HL-60 (cell line): ENCODE measurements at regions not wholly inside any gene's neighbourhood (a gene's known extent, or its start where the extent isn't known, plus 50 kb on each side); places are given as distances from the start of the nearest gene placed in this dataset.

Experiments used
- DNase-seq, 2 experiments: peaks; one replicate each; pipeline ENCODE4 v3.0.0-alpha.2; 2010 to 2020; ENCODE audit warnings: low read depth in 1 of 2, low spot score in 1 of 2
- H3K27ac ChIP-seq: fragments of 250-450 bp; sonication (Bioruptor Pico); replicated peaks from 2 replicates; pipeline ENCODE4 v1.5.1; 2020; ENCODE audit warnings: mild to moderate bottlenecking, moderate library complexity
- H3K27me3 ChIP-seq: fragments of 250-450 bp; sonication (Bioruptor Pico); 2 replicates; pipeline ENCODE4 v1.5.1; 2021; ENCODE audit warnings: mild to moderate bottlenecking, moderate library complexity; ENCODE audit not compliant: insufficient read depth, poor library complexity, severe bottlenecking
- H3K4me3 ChIP-seq: replicated peaks from 2 replicates; pipeline ENCODE4 v1.5.1; 2011; ENCODE audit warnings: mild to moderate bottlenecking, control low read depth, low read length; ENCODE audit not compliant: insufficient read depth
- CTCF ChIP-seq: IDR thresholded peaks from one replicate; pipeline ENCODE4 v1.5.1; 2011; ENCODE audit warnings: low read length, control low read depth, inconsistent platforms; ENCODE audit not compliant: insufficient read depth
- GABPA ChIP-seq: IDR thresholded peaks from 2 replicates; pipeline ENCODE4 v1.6.1; 2012; ENCODE audit warnings: low read depth
- POLR2AphosphoS5 ChIP-seq: IDR thresholded peaks from 2 replicates; pipeline ENCODE4 v1.6.1; 2012; ENCODE audit warnings: low read depth
- SPI1 ChIP-seq: IDR thresholded peaks from 2 replicates; pipeline ENCODE4 v1.6.1; 2012; ENCODE audit warnings: low read depth, mild to moderate bottlenecking, borderline replicate concordance
- TF ChIP-seq, protein P1 (sequence below): IDR thresholded peaks from 2 replicates; pipeline ENCODE4 v1.6.1; 2012; ENCODE audit warnings: low read depth; ENCODE audit not compliant: insufficient replicate concordance

DNA sequence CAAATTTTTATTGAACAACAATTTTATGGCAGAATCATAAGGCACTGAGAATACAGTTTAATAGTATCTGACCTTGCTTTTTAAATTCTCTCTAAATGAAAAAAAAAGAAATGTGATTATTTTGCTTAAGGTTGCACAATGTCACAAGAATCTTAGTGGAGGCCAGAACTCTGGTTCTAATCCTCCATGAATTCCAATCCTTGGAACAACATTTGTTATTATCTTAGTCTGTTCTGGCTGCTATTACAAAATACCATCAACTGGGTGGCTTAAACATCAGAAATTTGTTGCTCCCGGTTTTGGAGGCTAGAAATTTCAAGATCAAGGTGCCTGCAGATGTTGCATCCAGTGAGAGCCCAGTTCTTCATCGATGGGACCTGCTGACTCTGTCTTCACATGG, 158.2 kb upstream of the POM121L12 start:
- Histone ChIP-seq H3K27ac (no peak overlapping the region), H3K4me3 (no peak overlapping the region), H3K27me3 (no peaks in the 10 kb centered on the region)
- no peak for DNase-seq
- TF ChIP-seq CTCF: no peak
- no peak for TF ChIP-seq SPI1

- Histone ChIP-seq H3K27me3 (no peaks in the 10 kb centered on the region), H3K27ac (no peak overlapping the region), H3K4me3 (no peak overlapping the region)
- no peak for DNase-seq
- TF ChIP-seq SPI1 (no peak), CTCF (no peak)
Measured at GRCh38 chr7:52876402-52876801, 159.0 kb upstream of the POM121L12 start.

GRCh38 chr7:52863652-52864051, 171.8 kb upstream of the POM121L12 start:
- no peak for DNase-seq
- Histone ChIP-seq H3K4me3 (no peak overlapping the region), H3K27ac (no peak overlapping the region), H3K27me3 (no peaks in the 10 kb centered on the region)
- TF ChIP-seq SPI1 (no peak), CTCF (no peak), POLR2AphosphoS5 (no peak), GABPA (no peak)
- TF ChIP-seq, protein P1, sequence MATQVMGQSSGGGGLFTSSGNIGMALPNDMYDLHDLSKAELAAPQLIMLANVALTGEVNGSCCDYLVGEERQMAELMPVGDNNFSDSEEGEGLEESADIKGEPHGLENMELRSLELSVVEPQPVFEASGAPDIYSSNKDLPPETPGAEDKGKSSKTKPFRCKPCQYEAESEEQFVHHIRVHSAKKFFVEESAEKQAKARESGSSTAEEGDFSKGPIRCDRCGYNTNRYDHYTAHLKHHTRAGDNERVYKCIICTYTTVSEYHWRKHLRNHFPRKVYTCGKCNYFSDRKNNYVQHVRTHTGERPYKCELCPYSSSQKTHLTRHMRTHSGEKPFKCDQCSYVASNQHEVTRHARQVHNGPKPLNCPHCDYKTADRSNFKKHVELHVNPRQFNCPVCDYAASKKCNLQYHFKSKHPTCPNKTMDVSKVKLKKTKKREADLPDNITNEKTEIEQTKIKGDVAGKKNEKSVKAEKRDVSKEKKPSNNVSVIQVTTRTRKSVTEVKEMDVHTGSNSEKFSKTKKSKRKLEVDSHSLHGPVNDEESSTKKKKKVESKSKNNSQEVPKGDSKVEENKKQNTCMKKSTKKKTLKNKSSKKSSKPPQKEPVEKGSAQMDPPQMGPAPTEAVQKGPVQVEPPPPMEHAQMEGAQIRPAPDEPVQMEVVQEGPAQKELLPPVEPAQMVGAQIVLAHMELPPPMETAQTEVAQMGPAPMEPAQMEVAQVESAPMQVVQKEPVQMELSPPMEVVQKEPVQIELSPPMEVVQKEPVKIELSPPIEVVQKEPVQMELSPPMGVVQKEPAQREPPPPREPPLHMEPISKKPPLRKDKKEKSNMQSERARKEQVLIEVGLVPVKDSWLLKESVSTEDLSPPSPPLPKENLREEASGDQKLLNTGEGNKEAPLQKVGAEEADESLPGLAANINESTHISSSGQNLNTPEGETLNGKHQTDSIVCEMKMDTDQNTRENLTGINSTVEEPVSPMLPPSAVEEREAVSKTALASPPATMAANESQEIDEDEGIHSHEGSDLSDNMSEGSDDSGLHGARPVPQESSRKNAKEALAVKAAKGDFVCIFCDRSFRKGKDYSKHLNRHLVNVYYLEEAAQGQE: no peak

DNA sequence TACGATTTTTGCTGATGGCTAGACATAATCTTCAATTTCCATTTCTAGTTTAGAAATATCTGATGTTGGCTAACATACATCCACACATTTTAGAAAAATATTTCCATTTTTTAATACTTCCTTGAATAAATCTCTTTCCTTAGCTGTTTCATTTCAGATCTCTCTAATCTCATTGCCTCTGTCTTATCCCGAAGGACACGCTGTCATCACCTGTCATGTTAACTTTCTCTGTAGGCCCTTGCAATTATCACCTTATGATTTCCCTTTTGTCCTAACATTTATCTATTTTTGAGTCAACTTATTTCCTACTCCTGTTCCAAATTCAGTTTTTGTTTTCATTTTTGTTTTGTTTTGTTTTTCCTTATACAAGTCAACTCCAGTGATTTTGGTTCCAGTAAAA, 173.1 kb upstream of the POM121L12 start:
- H3K27ac ChIP-seq: no peak overlapping the region
- H3K27me3 ChIP-seq: no peaks in the 10 kb centered on the region
- H3K4me3 ChIP-seq: no peak overlapping the region
- DNase-seq: no peak
- TF ChIP-seq POLR2AphosphoS5: no peak
- TF ChIP-seq SPI1: no peak
- TF ChIP-seq GABPA: no peak
- TF ChIP-seq, protein P1: no peak
- TF ChIP-seq CTCF: no peak
